Prostate gland (tissue), 2 donors: ENCODE measurements at regions not wholly inside any gene's neighbourhood (a gene's known extent, or its start where the extent isn't known, plus 50 kb on each side); places are given as distances from the start of the nearest gene placed in this dataset.

Experiments
- DNase-seq: peaks from one replicate; pipeline ENCODE4 v3.0.0-alpha.2; 2019; ENCODE audit warnings: low spot score
- H3K27ac ChIP-seq, 2 donors: fragments of 200-600 bp; sonication (generic); 2 replicates each; pipeline ENCODE4 v1.5.1; 2017 to 2019
- H3K27me3 ChIP-seq: fragments of 200-600 bp; sonication (generic); replicated peaks from 2 replicates; pipeline ENCODE4 v1.5.1; 2019; ENCODE audit not compliant: insufficient read depth
- H3K36me3 ChIP-seq, 2 donors: fragments of 200-600 bp; sonication (generic); 1 replicate in 1 of 2; 2 replicates in 1 of 2; pipeline versions ENCODE4 v1.5.1 to v1.8.1; 2017 to 2019
- H3K4me1 ChIP-seq: fragments of 200-600 bp; sonication (generic); replicated peaks from 2 replicates; pipeline ENCODE4 v1.5.1; 2019
- H3K4me3 ChIP-seq, 2 donors: fragments of 200-600 bp; sonication (generic); 2 replicates each; pipeline ENCODE4 v1.5.1; 2017 to 2019
- H3K9me3 ChIP-seq: fragments of 200-600 bp; sonication (generic); 2 replicates; pipeline ENCODE4 v1.5.1; 2017
- CTCF ChIP-seq, 4 experiments: fragments of 200-600 bp in 2 of 4; fragments of 450-650 bp in 2 of 4; sonication (generic) in 2 of 4; IDR thresholded peaks; 1 replicate in 3 of 4; 2 replicates in 1 of 4; pipeline ENCODE4 v1.5.1; 2016 to 2019; ENCODE audit warnings: antibody characterized with exemption in 4 of 4, mild to moderate bottlenecking in 2 of 4, moderate library complexity in 2 of 4
- POLR2A ChIP-seq: fragments of 450-650 bp; IDR thresholded peaks from one replicate; pipeline ENCODE4 v1.6.1; 2016; ENCODE audit warnings: antibody characterized with exemption, mild to moderate bottlenecking
- POLR2AphosphoS5 ChIP-seq: sonication (generic); formaldehyde crosslinking; IDR thresholded peaks from one replicate; pipeline ENCODE4 v1.6.1; 2017; ENCODE audit warnings: antibody characterized with exemption
- WGBS: methylation state at CpG from one replicate; pipeline ENCODE4 v1.1.5; 2018; 5-methylcytosine and 5-hydroxymethylcytosine counted together
- intact Hi-C: fragments of 100-400 bp; cut with DNase I; formaldehyde crosslinking; loops from one replicate; pipeline ENCODE4 v1.14.2; 2022

GRCh38 chr15:60102748-60103147 is 98.6 kb downstream of the FOXB1 start:
- H3K27me3 ChIP-seq = no peaks in the 10 kb centered on the region
- no peak for DNase-seq
- no peaks in the 10 kb centered on the region for H3K9me3 ChIP-seq
- TF ChIP-seq POLR2AphosphoS5 = no peak
- TF ChIP-seq CTCF (IDR thresholded peaks at IDR 0.05) = no peak
- TF ChIP-seq POLR2A = no peak
- H3K27ac ChIP-seq = no peak overlapping the region
- H3K36me3 ChIP-seq = no peaks in the 10 kb centered on the region
- intact Hi-C loops = no loop called here
- H3K4me3 ChIP-seq = no peak overlapping the region
- H3K4me1 ChIP-seq = no peaks in the 10 kb centered on the region

- WGBS = 87% methylated on average over 5 of the region's 5 CpGs
- intact Hi-C loops = no loop called here
- no peaks in the 10 kb centered on the region for H3K4me1 ChIP-seq
- H3K27ac ChIP-seq = no peak overlapping the region
- no peaks in the 10 kb centered on the region for H3K9me3 ChIP-seq
- no peak for DNase-seq
- no peak overlapping the region for H3K4me3 ChIP-seq
- TF ChIP-seq POLR2A (no peak), CTCF (IDR thresholded peaks at IDR 0.05) (no peak), POLR2AphosphoS5 (no peak)
- peaks cover 5% of the 10 kb centered on the region for H3K27me3 ChIP-seq
- no peaks in the 10 kb centered on the region for H3K36me3 ChIP-seq
Observed at GRCh38 chr15:60110909-60111308, 106.8 kb downstream of the FOXB1 start.

- whole genome bisulfite sequencing = 46% methylated on average over 9 of the region's 9 CpGs
- H3K36me3 ChIP-seq = no peaks in the 10 kb centered on the region
- H3K4me3 ChIP-seq = no peak overlapping the region
- H3K9me3 ChIP-seq = no peaks in the 10 kb centered on the region
- H3K4me1 ChIP-seq = no peaks in the 10 kb centered on the region
- intact Hi-C loops = no loop called here
- peaks cover 10% of the 10 kb centered on the region for H3K27me3 ChIP-seq
- H3K27ac ChIP-seq = no peak overlapping the region
- no peak for DNase-seq
- TF ChIP-seq POLR2A (no peak), CTCF (IDR thresholded peaks at IDR 0.05) (no peak), POLR2AphosphoS5 (no peak)
Observed at GRCh38 chr15:60115579-60116380, 111.7 kb downstream of the FOXB1 start.

- Histone ChIP-seq H3K27me3 (peaks cover 10% of the 10 kb centered on the region), H3K4me3 (no peak overlapping the region), H3K9me3 (no peaks in the 10 kb centered on the region), H3K4me1 (no peaks in the 10 kb centered on the region), H3K27ac (no peak overlapping the region), H3K36me3 (no peaks in the 10 kb centered on the region)
- TF ChIP-seq CTCF (IDR thresholded peaks at IDR 0.05) (no peak), POLR2A (no peak), POLR2AphosphoS5 (no peak)
- intact Hi-C loops = no loop called here
- 33% methylated on average over 3 of the region's 3 CpGs for WGBS
- DNase-seq = no peak
Observed at GRCh38 chr15:60116456-60117089, 112.5 kb downstream of the FOXB1 start.

- no peaks in the 10 kb centered on the region for H3K9me3 ChIP-seq
- TF ChIP-seq POLR2A = no peak
- no peak for TF ChIP-seq CTCF (IDR thresholded peaks at IDR 0.05)
- TF ChIP-seq POLR2AphosphoS5 = no peak
- DNase-seq = no peak
- intact Hi-C loops = no loop called here
- no peaks in the 10 kb centered on the region for H3K4me1 ChIP-seq
- no peak overlapping the region for H3K27ac ChIP-seq
- peaks cover 10% of the 10 kb centered on the region for H3K27me3 ChIP-seq
- H3K4me3 ChIP-seq = no peak overlapping the region
- WGBS = 21% methylated on average over 8 of the region's 8 CpGs
- no peaks in the 10 kb centered on the region for H3K36me3 ChIP-seq
Observed at GRCh38 chr15:60118146-60118545, 114.0 kb downstream of the FOXB1 start.
